ENCODE measurements at regions not wholly inside any gene's neighbourhood (a gene's known extent, or its start where the extent isn't known, plus 50 kb on each side); places are given as distances from the start of the nearest gene placed in this dataset.

GRCh38 chr2:120833127-120833675, 97.5 kb downstream of the GLI2 start:
- H3K9ac ChIP-seq = no peak overlapping the region
- H3K36me3 ChIP-seq (ENCODE audit: control insufficient read depth, insufficient read depth, low read length) = no peaks in the 10 kb centered on the region
- no peaks in the 10 kb centered on the region for H3K4me1 ChIP-seq
- no peaks in the 10 kb centered on the region for H3K9me3 ChIP-seq (ENCODE audit: control insufficient read depth, low read length)
- no peak overlapping the region for H2AFZ ChIP-seq
- no peak overlapping the region for H3K4me2 ChIP-seq (ENCODE audit: low read length)
- no peaks in the 10 kb centered on the region for H3K27me3 ChIP-seq (ENCODE audit: control insufficient read depth, insufficient read depth, low read length)
- no peaks in the 10 kb centered on the region for H3K79me2 ChIP-seq
- H3K4me3 ChIP-seq (ENCODE audit: low read depth, low read length) = no peak overlapping the region
- no peak overlapping the region for H3K27ac ChIP-seq
- TF ChIP-seq CTCF (IDR thresholded peaks at IDR 0.05) = no peak

- no peak overlapping the region for H3K4me2 ChIP-seq (ENCODE audit: low read length)
- no peak overlapping the region for H3K27ac ChIP-seq
- H3K27me3 ChIP-seq (ENCODE audit: control insufficient read depth, insufficient read depth, low read length) = no peaks in the 10 kb centered on the region
- H3K9ac ChIP-seq = no peak overlapping the region
- H3K4me3 ChIP-seq (ENCODE audit: low read depth, low read length) = no peak overlapping the region
- no peaks in the 10 kb centered on the region for H3K79me2 ChIP-seq
- no peak for TF ChIP-seq CTCF (IDR thresholded peaks at IDR 0.05)
- no peaks in the 10 kb centered on the region for H3K9me3 ChIP-seq (ENCODE audit: control insufficient read depth, low read length)
- H2AFZ ChIP-seq = no peak overlapping the region
- no peaks in the 10 kb centered on the region for H3K36me3 ChIP-seq (ENCODE audit: control insufficient read depth, insufficient read depth, low read length)
- H3K4me1 ChIP-seq = no peaks in the 10 kb centered on the region
These were observed 98.5 kb downstream of the GLI2 start for GRCh38 chr2:120834206-120834605.

- Histone ChIP-seq H3K9me3 (ENCODE audit: control insufficient read depth, low read length) (no peaks in the 10 kb centered on the region), H2AFZ (no peak overlapping the region), H3K36me3 (ENCODE audit: control insufficient read depth, insufficient read depth, low read length) (no peaks in the 10 kb centered on the region), H3K27ac (no peak overlapping the region), H3K9ac (no peak overlapping the region), H3K4me2 (ENCODE audit: low read length) (no peak overlapping the region), H3K4me3 (ENCODE audit: low read depth, low read length) (no peak overlapping the region), H3K27me3 (ENCODE audit: control insufficient read depth, insufficient read depth, low read length) (no peaks in the 10 kb centered on the region), H3K79me2 (no peaks in the 10 kb centered on the region), H3K4me1 (no peaks in the 10 kb centered on the region)
- no peak for TF ChIP-seq CTCF (IDR thresholded peaks at IDR 0.05)
These were observed 100.6 kb downstream of the GLI2 start for GRCh38 chr2:120836281-120836680.

- H2AFZ ChIP-seq = no peak overlapping the region
- no peaks in the 10 kb centered on the region for H3K79me2 ChIP-seq
- H3K4me2 ChIP-seq (ENCODE audit: low read length) = no peak overlapping the region
- no peak overlapping the region for H3K4me3 ChIP-seq (ENCODE audit: low read depth, low read length)
- no peaks in the 10 kb centered on the region for H3K4me1 ChIP-seq
- no peak overlapping the region for H3K9ac ChIP-seq
- no peaks in the 10 kb centered on the region for H3K36me3 ChIP-seq (ENCODE audit: control insufficient read depth, insufficient read depth, low read length)
- H3K27me3 ChIP-seq (ENCODE audit: control insufficient read depth, insufficient read depth, low read length) = no peaks in the 10 kb centered on the region
- no peak overlapping the region for H3K27ac ChIP-seq
- TF ChIP-seq CTCF (IDR thresholded peaks at IDR 0.05) = no peak
- no peaks in the 10 kb centered on the region for H3K9me3 ChIP-seq (ENCODE audit: control insufficient read depth, low read length)
These were observed 105.3 kb downstream of the GLI2 start for GRCh38 chr2:120840795-120841487.

Measured in parathyroid adenoma (tissue), 2 donors.